Neural cell (in vitro differentiated cells): ENCODE measurements at regions not wholly inside any gene's neighbourhood (a gene's known extent, or its start where the extent isn't known, plus 50 kb on each side); places are given as distances from the start of the nearest gene placed in this dataset.

ENCODE experiments used
- EZH2 ChIP-seq: fragments of 200-600, 300-800 bp; shearing (Covaris generic), sonication (generic); IDR thresholded peaks from 2 replicates; pipeline ENCODE4 v1.6.1; 2014; ENCODE audit warnings: antibody characterized with exemption, low read length, borderline replicate concordance, mild to moderate bottlenecking; ENCODE audit not compliant: insufficient read depth, poor library complexity, severe bottlenecking
- TAF1 ChIP-seq: IDR thresholded peaks from 2 replicates; pipeline ENCODE4 v1.6.1; 2012; ENCODE audit warnings: low read depth
- TF ChIP-seq, protein P1 (sequence below): fragments of 450-650 bp; IDR thresholded peaks from 2 replicates; pipeline ENCODE4 v1.5.1; 2014; ENCODE audit warnings: antibody characterized with exemption, mild to moderate bottlenecking, moderate library complexity; ENCODE audit not compliant: poor library complexity, severe bottlenecking

DNA sequence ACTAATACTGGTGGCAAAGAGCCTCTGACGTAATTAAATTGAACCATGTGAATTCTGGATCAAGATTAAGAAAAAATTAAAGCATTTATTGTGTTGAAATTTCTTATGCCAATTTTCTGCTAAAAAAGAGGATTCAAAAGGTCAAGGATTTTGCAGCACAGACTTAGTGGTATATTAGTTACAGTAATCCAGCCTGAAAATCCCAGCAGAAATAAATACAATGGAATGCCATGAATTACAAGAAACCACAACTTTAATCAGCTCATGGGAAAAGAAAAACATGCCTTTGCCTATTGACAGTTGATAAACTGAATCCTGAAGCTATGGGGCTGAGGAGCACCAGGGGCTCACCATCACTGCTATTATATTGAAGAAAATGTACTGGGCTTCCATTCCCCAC is 114.8 kb upstream of the SATB2 start:
- TF ChIP-seq, protein P1, sequence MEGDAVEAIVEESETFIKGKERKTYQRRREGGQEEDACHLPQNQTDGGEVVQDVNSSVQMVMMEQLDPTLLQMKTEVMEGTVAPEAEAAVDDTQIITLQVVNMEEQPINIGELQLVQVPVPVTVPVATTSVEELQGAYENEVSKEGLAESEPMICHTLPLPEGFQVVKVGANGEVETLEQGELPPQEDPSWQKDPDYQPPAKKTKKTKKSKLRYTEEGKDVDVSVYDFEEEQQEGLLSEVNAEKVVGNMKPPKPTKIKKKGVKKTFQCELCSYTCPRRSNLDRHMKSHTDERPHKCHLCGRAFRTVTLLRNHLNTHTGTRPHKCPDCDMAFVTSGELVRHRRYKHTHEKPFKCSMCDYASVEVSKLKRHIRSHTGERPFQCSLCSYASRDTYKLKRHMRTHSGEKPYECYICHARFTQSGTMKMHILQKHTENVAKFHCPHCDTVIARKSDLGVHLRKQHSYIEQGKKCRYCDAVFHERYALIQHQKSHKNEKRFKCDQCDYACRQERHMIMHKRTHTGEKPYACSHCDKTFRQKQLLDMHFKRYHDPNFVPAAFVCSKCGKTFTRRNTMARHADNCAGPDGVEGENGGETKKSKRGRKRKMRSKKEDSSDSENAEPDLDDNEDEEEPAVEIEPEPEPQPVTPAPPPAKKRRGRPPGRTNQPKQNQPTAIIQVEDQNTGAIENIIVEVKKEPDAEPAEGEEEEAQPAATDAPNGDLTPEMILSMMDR: no peak
- TF ChIP-seq TAF1 (no peak), EZH2 (no peak)
